IMR-90 (cell line): ENCODE measurements at regions not wholly inside any gene's neighbourhood (a gene's known extent, or its start where the extent isn't known, plus 50 kb on each side); places are given as distances from the start of the nearest gene placed in this dataset.

Source experiments
- ATAC-seq: fragments of 200-7000 bp; cut with Tn5 transposase; 2 replicates; pipeline ENCODE4 v1.9.1; 2020; ENCODE audit warnings: low read depth, mild to moderate bottlenecking, moderate library complexity
- BruUV-seq: library from RNA; stranded (reverse); fragments of 400-500 nt; replicated peaks from 2 replicates; lab custom pipeline; 2021; lab: Mats Ljungman, UMichigan
- CTCF ChIA-PET: fragments of 300-600 bp; formaldehyde crosslinking; extraction: SDS; loops from one replicate; lab custom pipeline; 2021; ENCODE audit warnings: antibody characterized with exemption; lab: Yijun Ruan, JAX
- POLR2A ChIA-PET: fragments of 300-600 bp; sonication (Branson Sonifier 250); formaldehyde crosslinking; loops from one replicate; lab custom pipeline; 2022; ENCODE audit warnings: antibody characterized with exemption; ENCODE audit not compliant: unreplicated experiment; lab: Charles Lee
- DNase-seq: peaks from one replicate; pipeline ENCODE4 v3.0.0; 2013
- H2AFZ ChIP-seq: replicated peaks from 2 replicates; pipeline ENCODE3; 2013; ENCODE audit warnings: low read length, mild to moderate bottlenecking; ENCODE audit not compliant: poor library complexity
- H2AK5ac ChIP-seq: 2 replicates; pipeline ENCODE4 v1.6.1; 2013; ENCODE audit warnings: low read depth, low read length, inconsistent platforms
- H2AK9ac ChIP-seq: replicated peaks from 2 replicates; pipeline ENCODE3; 2013; ENCODE audit warnings: mild to moderate bottlenecking, low read depth, low read length, moderate library complexity; ENCODE audit not compliant: poor library complexity
- H2BK120ac ChIP-seq: 2 replicates; pipeline ENCODE4 v1.6.1; 2013; ENCODE audit warnings: low read depth, low read length, inconsistent platforms
- H2BK15ac ChIP-seq: 3 replicates; pipeline ENCODE4 v1.6.1; 2013; ENCODE audit warnings: low read depth, low read length, inconsistent platforms
- H2BK20ac ChIP-seq: 2 replicates; pipeline ENCODE4 v1.6.1; 2013; ENCODE audit warnings: low read depth, mild to moderate bottlenecking, inconsistent platforms, low read length, moderate library complexity
- H2BK5ac ChIP-seq: 2 replicates; pipeline ENCODE4 v1.6.1; 2013; ENCODE audit warnings: mild to moderate bottlenecking, low read depth, low read length, inconsistent platforms; ENCODE audit not compliant: poor library complexity, severe bottlenecking
- H3K14ac ChIP-seq: replicated peaks from 2 replicates; pipeline ENCODE4 v1.6.1; 2013; ENCODE audit warnings: low read depth, low read length, inconsistent platforms
- H3K18ac ChIP-seq: 2 replicates; pipeline ENCODE4 v1.6.1; 2013; ENCODE audit warnings: low read depth, low read length, control low read depth
- H3K23ac ChIP-seq: 2 replicates; pipeline ENCODE4 v1.6.1; 2013; ENCODE audit warnings: low read depth, low read length, inconsistent platforms
- H3K27ac ChIP-seq: 2 replicates; pipeline ENCODE4 v1.5.1; 2013; ENCODE audit warnings: mild to moderate bottlenecking, control low read depth, low read length; ENCODE audit not compliant: insufficient read depth
- H3K27me3 ChIP-seq: 2 replicates; pipeline ENCODE4 v1.6.1; 2013; ENCODE audit warnings: low read length; ENCODE audit not compliant: control insufficient read depth, insufficient read depth
- H3K36me3 ChIP-seq: 2 replicates; pipeline ENCODE4 v1.6.1; 2013; ENCODE audit warnings: low read length, mixed read lengths; ENCODE audit not compliant: control insufficient read depth, insufficient read depth
- H3K4ac ChIP-seq: 2 replicates; pipeline ENCODE4 v1.6.1; 2013; ENCODE audit warnings: low read depth, low read length, inconsistent platforms
- H3K4me1 ChIP-seq: 2 replicates; pipeline ENCODE4 v1.6.1; 2013; ENCODE audit warnings: low read length, mixed read lengths; ENCODE audit not compliant: control insufficient read depth, insufficient read depth
- H3K4me2 ChIP-seq: 2 replicates; pipeline ENCODE4 v1.6.1; 2013; ENCODE audit warnings: low read depth, mild to moderate bottlenecking, control low read depth, low read length, moderate library complexity
- H3K4me3 ChIP-seq: 2 replicates; pipeline ENCODE4 v1.5.1; 2013; ENCODE audit warnings: low read depth, mild to moderate bottlenecking, control low read depth, low read length, moderate library complexity; ENCODE audit not compliant: insufficient read depth
- H3K56ac ChIP-seq: 2 replicates; pipeline ENCODE4 v1.6.1; 2013; ENCODE audit warnings: low read length, inconsistent platforms; ENCODE audit not compliant: insufficient read depth; ENCODE audit errors: extremely low read depth
- H3K79me1 ChIP-seq, 2 experiments: 2 replicates each; pipeline ENCODE4 v1.6.1; 2013; ENCODE audit warnings: low read length in 2 of 2, inconsistent platforms in 1 of 2, low read depth in 1 of 2
- H3K9ac ChIP-seq: 2 replicates; pipeline ENCODE4 v1.6.1; 2013; ENCODE audit warnings: low read depth, low read length, control low read depth
- H3K9me1 ChIP-seq: 2 replicates; pipeline ENCODE4 v1.6.1; 2013; ENCODE audit warnings: low read length, inconsistent platforms; ENCODE audit not compliant: insufficient read depth
- H3K9me3 ChIP-seq: 2 replicates; pipeline ENCODE4 v1.6.1; 2013; ENCODE audit warnings: low read length; ENCODE audit not compliant: control insufficient read depth, insufficient read depth
- H4K20me1 ChIP-seq: 2 replicates; pipeline ENCODE4 v1.6.1; 2013; ENCODE audit warnings: low read length, inconsistent platforms; ENCODE audit not compliant: insufficient read depth
- H4K5ac ChIP-seq: 2 replicates; pipeline ENCODE4 v1.6.1; 2013; ENCODE audit warnings: mild to moderate bottlenecking, low read depth, low read length, control low read depth
- H4K8ac ChIP-seq, 2 experiments: 2 replicates each; pipeline ENCODE4 v1.6.1; 2013; ENCODE audit warnings: low read depth in 2 of 2, low read length in 2 of 2, control low read depth in 1 of 2, inconsistent platforms in 1 of 2
- H4K91ac ChIP-seq: 2 replicates; pipeline ENCODE4 v1.6.1; 2013; ENCODE audit warnings: low read depth, low read length, inconsistent platforms; ENCODE audit not compliant: insufficient read depth
- CEBPB ChIP-seq: IDR thresholded peaks from 2 replicates; pipeline ENCODE4 v1.6.1; 2012; ENCODE audit warnings: low read depth, low read length, improper control_type of control experiment
- CHD1 ChIP-seq: IDR thresholded peaks from 2 replicates; pipeline ENCODE4 v1.6.1; 2012; ENCODE audit warnings: low read depth, low read length, improper control_type of control experiment
- MAZ ChIP-seq: IDR thresholded peaks from 2 replicates; pipeline ENCODE4 v1.6.1; 2012; ENCODE audit warnings: low read depth, mild to moderate bottlenecking, low read length, improper control_type of control experiment, moderate library complexity, borderline replicate concordance
- MXI1 ChIP-seq: IDR thresholded peaks from 2 replicates; pipeline ENCODE4 v1.6.1; 2012; ENCODE audit warnings: low read depth, mild to moderate bottlenecking, low read length, moderate library complexity, borderline replicate concordance
- RCOR1 ChIP-seq: IDR thresholded peaks from 2 replicates; pipeline ENCODE4 v1.6.1; 2012; ENCODE audit warnings: mild to moderate bottlenecking, low read length, improper control_type of control experiment; ENCODE audit not compliant: insufficient replicate concordance
- SMC3 ChIP-seq: fragments of 150-350 bp; IDR thresholded peaks from 2 replicates; pipeline ENCODE4 v1.6.1; 2016; ENCODE audit warnings: low read depth, mild to moderate bottlenecking, antibody characterized with exemption, low read length, moderate library complexity
- WGBS, 2 experiments: methylation state at CpG; one replicate each; pipeline versions ENCODE4 v1.1.5 to v1.1.7; 2013; ENCODE audit warnings: missing lambda C conversion rate in 2 of 2; ENCODE audit not compliant: insufficient read length in 1 of 2; ENCODE audit errors: extremely low coverage in 2 of 2; 5-methylcytosine and 5-hydroxymethylcytosine counted together
- dilution Hi-C: fragments of 300-500 bp; cut with HindIII; formaldehyde crosslinking; loops from one replicate; pipeline ENCODE4 v1.14.3; 2018; ENCODE audit warnings: low sequenced_read_pairs; ENCODE audit not compliant: unreplicated experiment
- in situ Hi-C: fragments of 300-500 bp; cut with MboI; formaldehyde crosslinking; loops from 3 replicates; pipeline ENCODE4 v1.14.3; 2019; ENCODE audit warnings: low sequenced_read_pairs, inconsistent platforms, mixed read lengths
- intact Hi-C: fragments of 100-400 bp; cut with micrococcal nuclease; formaldehyde crosslinking; loops from 2 replicates; pipeline ENCODE4 v1.10.0; 2022
- TF ChIP-seq, protein P1 (sequence below): conservative IDR thresholded peaks from 2 replicates; pipeline ENCODE4 v1.5.1; 2012; ENCODE audit warnings: mild to moderate bottlenecking, low read depth, low read length, improper control_type of control experiment
- TF ChIP-seq, protein P2 (sequence below): fragments of 150-350 bp; IDR thresholded peaks from 2 replicates; pipeline ENCODE4 v1.6.1; 2017; ENCODE audit warnings: mild to moderate bottlenecking, antibody characterized with exemption, low read length, low read depth

DNA sequence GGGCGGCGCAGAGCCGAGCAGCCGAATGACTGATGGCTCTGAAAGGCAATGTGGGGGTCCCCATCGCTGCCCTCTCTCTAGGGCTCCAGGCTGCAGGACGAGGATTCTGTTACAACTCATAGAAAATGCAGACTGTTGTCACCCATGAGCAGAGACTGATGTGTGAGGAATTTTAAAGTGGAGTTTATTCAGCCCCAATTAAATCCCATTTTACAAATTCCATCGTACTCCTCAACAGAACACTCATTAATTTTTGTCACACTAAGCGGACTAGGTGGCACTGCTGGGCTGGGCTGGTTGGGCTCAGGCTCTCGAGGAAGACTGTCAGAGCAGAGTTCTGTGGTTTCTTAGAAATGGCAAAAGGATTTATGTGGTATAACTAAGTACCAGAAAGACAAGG is 102.6 kb upstream of the SPON1 start:
- DNase-seq: no peak
- H3K9ac ChIP-seq: no peak overlapping the region
- no peak overlapping the region for H3K4ac ChIP-seq
- no peak overlapping the region for H3K14ac ChIP-seq
- ChIA-PET CTCF (no interaction called here), POLR2A (no interaction called here)
- H4K20me1 ChIP-seq: no peaks in the 10 kb centered on the region
- H3K23ac ChIP-seq: no peak overlapping the region
- H4K91ac ChIP-seq: no peak overlapping the region
- H3K18ac ChIP-seq: no peak overlapping the region
- no peaks in the 10 kb centered on the region for H3K36me3 ChIP-seq
- H3K27ac ChIP-seq: no peak overlapping the region
- ATAC-seq: no peak
- no peak overlapping the region for H4K8ac ChIP-seq
- WGBS, 2 experiments: 37% methylated on average over 4 of the region's 9 CpGs; no CpG with 5 or more reads in 1 of the 2 experiments
- H2BK20ac ChIP-seq: no peak overlapping the region
- no peaks in the 10 kb centered on the region for H3K9me1 ChIP-seq
- no peak overlapping the region for H2BK15ac ChIP-seq
- H2BK5ac ChIP-seq: no peak overlapping the region
- H3K4me2 ChIP-seq: no peak overlapping the region
- H2AFZ ChIP-seq: no peak overlapping the region
- no peaks in the 10 kb centered on the region for H3K79me1 ChIP-seq
- H2AK5ac ChIP-seq: no peak overlapping the region
- H3K56ac ChIP-seq: no peak overlapping the region
- H2BK120ac ChIP-seq: no peak overlapping the region
- H3K4me3 ChIP-seq: no peak overlapping the region
- in situ Hi-C loops (no loop called here), dilution Hi-C loops (no loop called here), intact Hi-C loops (no loop called here)
- no peak for TF ChIP-seq SMC3
- TF ChIP-seq, protein P1, sequence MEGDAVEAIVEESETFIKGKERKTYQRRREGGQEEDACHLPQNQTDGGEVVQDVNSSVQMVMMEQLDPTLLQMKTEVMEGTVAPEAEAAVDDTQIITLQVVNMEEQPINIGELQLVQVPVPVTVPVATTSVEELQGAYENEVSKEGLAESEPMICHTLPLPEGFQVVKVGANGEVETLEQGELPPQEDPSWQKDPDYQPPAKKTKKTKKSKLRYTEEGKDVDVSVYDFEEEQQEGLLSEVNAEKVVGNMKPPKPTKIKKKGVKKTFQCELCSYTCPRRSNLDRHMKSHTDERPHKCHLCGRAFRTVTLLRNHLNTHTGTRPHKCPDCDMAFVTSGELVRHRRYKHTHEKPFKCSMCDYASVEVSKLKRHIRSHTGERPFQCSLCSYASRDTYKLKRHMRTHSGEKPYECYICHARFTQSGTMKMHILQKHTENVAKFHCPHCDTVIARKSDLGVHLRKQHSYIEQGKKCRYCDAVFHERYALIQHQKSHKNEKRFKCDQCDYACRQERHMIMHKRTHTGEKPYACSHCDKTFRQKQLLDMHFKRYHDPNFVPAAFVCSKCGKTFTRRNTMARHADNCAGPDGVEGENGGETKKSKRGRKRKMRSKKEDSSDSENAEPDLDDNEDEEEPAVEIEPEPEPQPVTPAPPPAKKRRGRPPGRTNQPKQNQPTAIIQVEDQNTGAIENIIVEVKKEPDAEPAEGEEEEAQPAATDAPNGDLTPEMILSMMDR: no peak
- no peak for TF ChIP-seq RCOR1
- TF ChIP-seq MXI1: no peak
- TF ChIP-seq, protein P2, sequence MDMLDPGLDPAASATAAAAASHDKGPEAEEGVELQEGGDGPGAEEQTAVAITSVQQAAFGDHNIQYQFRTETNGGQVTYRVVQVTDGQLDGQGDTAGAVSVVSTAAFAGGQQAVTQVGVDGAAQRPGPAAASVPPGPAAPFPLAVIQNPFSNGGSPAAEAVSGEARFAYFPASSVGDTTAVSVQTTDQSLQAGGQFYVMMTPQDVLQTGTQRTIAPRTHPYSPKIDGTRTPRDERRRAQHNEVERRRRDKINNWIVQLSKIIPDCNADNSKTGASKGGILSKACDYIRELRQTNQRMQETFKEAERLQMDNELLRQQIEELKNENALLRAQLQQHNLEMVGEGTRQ: no peak
- TF ChIP-seq CHD1: no peak
- TF ChIP-seq MAZ: no peak
- no peak for TF ChIP-seq CEBPB
- H2AK9ac ChIP-seq: no peak overlapping the region
- H3K4me1 ChIP-seq: no peaks in the 10 kb centered on the region
- no TSS peak for BruUV-seq
- no peaks in the 10 kb centered on the region for H3K27me3 ChIP-seq
- no peak overlapping the region for H4K5ac ChIP-seq
- H3K9me3 ChIP-seq: no peaks in the 10 kb centered on the region
